OCI-LY3 (cell line): ENCODE measurements at regions not wholly inside any gene's neighbourhood (a gene's known extent, or its start where the extent isn't known, plus 50 kb on each side); places are given as distances from the start of the nearest gene placed in this dataset.

Source experiments
- EZH2phosphoT487 ChIP-seq: fragments of 200-600 bp; shearing (Covaris generic); IDR thresholded peaks from 2 replicates; pipeline ENCODE4 v1.6.1; 2018; ENCODE audit warnings: antibody characterized with exemption, mixed run types, low read depth
- TF ChIP-seq, protein P1 (sequence below): fragments of 200-600, 300-600 bp; sonication (generic); IDR thresholded peaks from 2 replicates; pipeline ENCODE4 v1.5.1; 2014; ENCODE audit warnings: antibody characterized with exemption, low read length, low read depth

DNA sequence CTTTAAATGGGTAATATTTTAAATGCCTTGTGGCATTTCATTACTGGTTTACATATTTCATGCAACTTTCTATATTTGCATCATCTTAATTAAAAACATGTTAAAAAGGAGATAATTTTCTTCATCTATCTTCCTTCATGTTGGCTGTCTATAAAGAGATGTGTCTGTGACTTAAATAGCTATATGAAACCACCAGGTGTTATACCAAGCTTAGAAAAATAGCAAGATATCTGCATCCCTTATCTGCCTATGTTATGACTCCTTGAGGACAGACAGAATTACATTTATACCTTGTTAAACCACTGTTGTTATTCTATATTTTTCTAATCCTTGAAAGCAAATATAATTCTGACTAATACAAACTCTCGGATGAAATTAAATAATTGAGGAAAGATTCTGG lies 763.8 kb upstream of the GALNTL6 start:
- TF ChIP-seq EZH2phosphoT487, result no peak
- TF ChIP-seq, protein P1, sequence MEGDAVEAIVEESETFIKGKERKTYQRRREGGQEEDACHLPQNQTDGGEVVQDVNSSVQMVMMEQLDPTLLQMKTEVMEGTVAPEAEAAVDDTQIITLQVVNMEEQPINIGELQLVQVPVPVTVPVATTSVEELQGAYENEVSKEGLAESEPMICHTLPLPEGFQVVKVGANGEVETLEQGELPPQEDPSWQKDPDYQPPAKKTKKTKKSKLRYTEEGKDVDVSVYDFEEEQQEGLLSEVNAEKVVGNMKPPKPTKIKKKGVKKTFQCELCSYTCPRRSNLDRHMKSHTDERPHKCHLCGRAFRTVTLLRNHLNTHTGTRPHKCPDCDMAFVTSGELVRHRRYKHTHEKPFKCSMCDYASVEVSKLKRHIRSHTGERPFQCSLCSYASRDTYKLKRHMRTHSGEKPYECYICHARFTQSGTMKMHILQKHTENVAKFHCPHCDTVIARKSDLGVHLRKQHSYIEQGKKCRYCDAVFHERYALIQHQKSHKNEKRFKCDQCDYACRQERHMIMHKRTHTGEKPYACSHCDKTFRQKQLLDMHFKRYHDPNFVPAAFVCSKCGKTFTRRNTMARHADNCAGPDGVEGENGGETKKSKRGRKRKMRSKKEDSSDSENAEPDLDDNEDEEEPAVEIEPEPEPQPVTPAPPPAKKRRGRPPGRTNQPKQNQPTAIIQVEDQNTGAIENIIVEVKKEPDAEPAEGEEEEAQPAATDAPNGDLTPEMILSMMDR, result no peak
